ENCODE measurements at regions not wholly inside any gene's neighbourhood (a gene's known extent, or its start where the extent isn't known, plus 50 kb on each side); places are given as distances from the start of the nearest gene placed in this dataset.

GRCh38 chr6:121994919-121995318, 404.5 kb upstream of the HSF2 start:
- TF ChIP-seq EZH2 (IDR thresholded peaks at IDR 0.05) (no peak), EZH2phosphoT487 (IDR thresholded peaks at IDR 0.05) (no peak)
- TF ChIP-seq, protein P1, sequence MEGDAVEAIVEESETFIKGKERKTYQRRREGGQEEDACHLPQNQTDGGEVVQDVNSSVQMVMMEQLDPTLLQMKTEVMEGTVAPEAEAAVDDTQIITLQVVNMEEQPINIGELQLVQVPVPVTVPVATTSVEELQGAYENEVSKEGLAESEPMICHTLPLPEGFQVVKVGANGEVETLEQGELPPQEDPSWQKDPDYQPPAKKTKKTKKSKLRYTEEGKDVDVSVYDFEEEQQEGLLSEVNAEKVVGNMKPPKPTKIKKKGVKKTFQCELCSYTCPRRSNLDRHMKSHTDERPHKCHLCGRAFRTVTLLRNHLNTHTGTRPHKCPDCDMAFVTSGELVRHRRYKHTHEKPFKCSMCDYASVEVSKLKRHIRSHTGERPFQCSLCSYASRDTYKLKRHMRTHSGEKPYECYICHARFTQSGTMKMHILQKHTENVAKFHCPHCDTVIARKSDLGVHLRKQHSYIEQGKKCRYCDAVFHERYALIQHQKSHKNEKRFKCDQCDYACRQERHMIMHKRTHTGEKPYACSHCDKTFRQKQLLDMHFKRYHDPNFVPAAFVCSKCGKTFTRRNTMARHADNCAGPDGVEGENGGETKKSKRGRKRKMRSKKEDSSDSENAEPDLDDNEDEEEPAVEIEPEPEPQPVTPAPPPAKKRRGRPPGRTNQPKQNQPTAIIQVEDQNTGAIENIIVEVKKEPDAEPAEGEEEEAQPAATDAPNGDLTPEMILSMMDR (IDR thresholded peaks at IDR 0.05): no peak
- no peak for DNase-seq (ENCODE audit: low spot score)
- H2AFZ ChIP-seq (replicated peaks): no peak overlapping the region
- H3K4me3 ChIP-seq: no peak overlapping the region
- Mint-ChIP-seq H3K27ac (no peak overlapping the region), H3K27me3 (ENCODE audit: insufficient read depth, low read depth) (peaks cover 2% of the 10 kb centered on the region), H3K4me3 (no peak overlapping the region), H3K36me3 (no peaks in the 10 kb centered on the region), H3K9me3 (no peaks in the 10 kb centered on the region), H3K4me1 (peaks cover under 1% of the 10 kb centered on the region)
- no peak overlapping the region for H3K9ac ChIP-seq
- H3K9me3 ChIP-seq (ENCODE audit: low read depth): no peaks in the 10 kb centered on the region
- no peak overlapping the region for H3K27ac ChIP-seq
- H3K4me1 ChIP-seq: peaks cover 7% of the 10 kb centered on the region
- no peaks in the 10 kb centered on the region for H3K36me3 ChIP-seq
- no peaks in the 10 kb centered on the region for H3F3A ChIP-seq (ENCODE audit: low read depth)
- no peaks in the 10 kb centered on the region for H3K27me3 ChIP-seq
- H3K4me2 ChIP-seq: no peak overlapping the region
- no peaks in the 10 kb centered on the region for H4K20me1 ChIP-seq (ENCODE audit: low read depth)
- H3K79me2 ChIP-seq (ENCODE audit: low read depth): no peaks in the 10 kb centered on the region

GRCh38 chr6:121998631-121999030, 400.8 kb upstream of the HSF2 start:
- Mint-ChIP-seq H3K27me3 (ENCODE audit: insufficient read depth, low read depth) (peaks cover 2% of the 10 kb centered on the region), H3K36me3 (no peaks in the 10 kb centered on the region), H3K4me3 (no peak overlapping the region), H3K9me3 (no peaks in the 10 kb centered on the region), H3K27ac (no peak overlapping the region), H3K4me1 (peaks cover 2% of the 10 kb centered on the region)
- Histone ChIP-seq H3F3A (ENCODE audit: low read depth) (no peaks in the 10 kb centered on the region), H3K9ac (no peak overlapping the region), H3K79me2 (ENCODE audit: low read depth) (no peaks in the 10 kb centered on the region), H3K4me3 (no peak overlapping the region), H3K4me2 (no peak overlapping the region), H3K4me1 (peaks cover 18% of the 10 kb centered on the region), H2AFZ (replicated peaks) (peak overlapping the region; percentile 21), H3K27ac (no peak overlapping the region), H3K36me3 (no peaks in the 10 kb centered on the region), H3K9me3 (ENCODE audit: low read depth) (no peaks in the 10 kb centered on the region), H4K20me1 (ENCODE audit: low read depth) (no peaks in the 10 kb centered on the region), H3K27me3 (no peaks in the 10 kb centered on the region)
- no peak for DNase-seq (ENCODE audit: low spot score)
- TF ChIP-seq, protein P1 (IDR thresholded peaks at IDR 0.05): no peak
- TF ChIP-seq EZH2phosphoT487 (IDR thresholded peaks at IDR 0.05): no peak

DNA sequence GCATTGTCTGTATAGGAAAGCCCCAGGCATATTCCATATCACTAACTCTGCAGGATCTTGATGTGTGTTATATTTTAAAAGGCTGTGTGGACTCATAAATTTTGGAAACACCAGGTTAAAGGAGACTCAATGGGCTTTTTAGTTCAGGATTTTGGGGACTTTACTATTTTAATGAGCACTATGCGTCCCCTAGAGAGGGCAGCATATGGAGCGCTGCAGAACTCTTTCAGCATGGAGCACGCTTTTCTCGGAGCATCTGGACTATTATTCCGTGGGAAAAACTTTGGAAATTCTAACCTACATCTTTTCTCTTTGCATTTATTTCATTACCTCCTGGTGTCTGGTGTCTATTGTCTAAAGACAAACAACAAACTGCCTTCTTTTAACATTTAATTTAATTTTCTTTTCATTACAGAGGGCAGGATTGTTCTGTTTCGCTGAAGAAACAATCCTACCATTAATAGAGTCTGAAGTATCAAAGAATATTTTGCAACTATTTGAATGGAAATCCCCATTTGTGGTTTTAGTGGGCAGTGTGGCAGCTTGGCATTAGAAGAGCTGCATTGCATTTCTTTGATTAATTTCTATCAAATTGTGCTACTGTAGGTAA, 399.9 kb upstream of the HSF2 start:
- H3K27me3 Mint-ChIP-seq (ENCODE audit: insufficient read depth, low read depth): peaks cover 2% of the 10 kb centered on the region
- no peak overlapping the region for H3K4me3 Mint-ChIP-seq
- TF ChIP-seq, protein P1 (IDR thresholded peaks at IDR 0.05): no peak
- no peak for TF ChIP-seq EZH2phosphoT487 (IDR thresholded peaks at IDR 0.05)
- TF ChIP-seq EZH2 (IDR thresholded peaks at IDR 0.05): no peak
- Histone ChIP-seq H3K4me3 (no peak overlapping the region), H2AFZ (replicated peaks) (peak overlapping the region; percentile 80), H3K27ac (no peak overlapping the region), H3K4me1 (peaks cover 18% of the 10 kb centered on the region), H3F3A (ENCODE audit: low read depth) (no peaks in the 10 kb centered on the region), H3K9me3 (ENCODE audit: low read depth) (no peaks in the 10 kb centered on the region), H3K27me3 (no peaks in the 10 kb centered on the region), H3K4me2 (no peak overlapping the region), H3K79me2 (ENCODE audit: low read depth) (no peaks in the 10 kb centered on the region), H4K20me1 (ENCODE audit: low read depth) (no peaks in the 10 kb centered on the region), H3K36me3 (no peaks in the 10 kb centered on the region), H3K9ac (no peak overlapping the region)
- no peak for DNase-seq (ENCODE audit: low spot score)
- no peak overlapping the region for H3K27ac Mint-ChIP-seq
- no peaks in the 10 kb centered on the region for H3K36me3 Mint-ChIP-seq
- H3K4me1 Mint-ChIP-seq: peaks cover 2% of the 10 kb centered on the region
- H3K9me3 Mint-ChIP-seq: peaks cover 3% of the 10 kb centered on the region

Data from neural progenitor cell (in vitro differentiated cells).